Transverse colon (tissue), 4 donors: ENCODE measurements at regions not wholly inside any gene's neighbourhood (a gene's known extent, or its start where the extent isn't known, plus 50 kb on each side); places are given as distances from the start of the nearest gene placed in this dataset.
A peak's percentile ranks its signal among the peaks of the same experiment; 100 is the strongest.
"Not testable (repeated sequence)": the region's sequence is repeated elsewhere in the genome, so short reads cannot be mapped to it uniquely, and the experiment has no call there.

Source experiments
- DNase-seq: peaks from one replicate; pipeline ENCODE4 v3.0.0-alpha.2; 2019
- H3K27ac ChIP-seq, 4 donors: fragments of 200-600 bp; sonication (generic); 2 replicates each; pipeline ENCODE4 v1.5.1; 2016 to 2018; ENCODE audit warnings: inconsistent platforms in 4 of 4
- H3K27me3 ChIP-seq: fragments of 200-600 bp; sonication (generic); 2 replicates; pipeline ENCODE4 v1.5.1; 2017; ENCODE audit warnings: inconsistent platforms
- H3K36me3 ChIP-seq, 4 donors: fragments of 200-600 bp; sonication (generic); 2 replicates each; pipeline ENCODE4 v1.5.1; 2017 to 2019; ENCODE audit warnings: inconsistent platforms in 4 of 4
- H3K4me1 ChIP-seq, 4 donors: fragments of 200-600 bp; sonication (generic); 2 replicates each; pipeline ENCODE4 v1.5.1; 2017 to 2020; ENCODE audit warnings: inconsistent platforms in 4 of 4
- H3K4me3 ChIP-seq, 4 donors: fragments of 200-600 bp; sonication (generic); 1 replicate in 1 of 4; 2 replicates in 3 of 4; pipeline versions ENCODE4 v1.5.1 to v1.6.1; 2017 to 2019; ENCODE audit warnings: inconsistent platforms in 4 of 4
- H3K9me3 ChIP-seq, 2 donors: fragments of 200-600 bp; sonication (generic); 2 replicates each; pipeline ENCODE4 v1.5.1; 2017 to 2019; ENCODE audit warnings: inconsistent platforms in 2 of 2
- EP300 ChIP-seq: sonication (generic); formaldehyde crosslinking; IDR thresholded peaks from one replicate; pipeline ENCODE4 v1.6.1; 2017; ENCODE audit warnings: antibody characterized with exemption, low read depth
- POLR2A ChIP-seq: fragments of 450-650 bp; IDR thresholded peaks from one replicate; pipeline ENCODE4 v1.6.1; 2016; ENCODE audit warnings: antibody characterized with exemption, mild to moderate bottlenecking, moderate library complexity
- POLR2AphosphoS5 ChIP-seq, 3 donors: sonication (generic); formaldehyde crosslinking; IDR thresholded peaks; one replicate each; pipeline ENCODE4 v1.6.1; 2016; ENCODE audit warnings: antibody characterized with exemption in 3 of 3
- WGBS, 2 donors: methylation state at CpG; one replicate each; pipeline ENCODE4 v1.1.5; 2018; ENCODE audit warnings: low coverage in 1 of 2; 5-methylcytosine and 5-hydroxymethylcytosine counted together
- in situ Hi-C, 4 donors: fragments of 200-750 bp; cut with MboI; loops; one replicate each; pipeline versions ENCODE4 v1.15.0 to v1.15.1; 2017; ENCODE audit warnings: low sequenced_read_pairs in 3 of 4, low pct_ligation_motif_present in 1 of 4, low pct_unique_long_range_greater_than_20kb in 1 of 4
- intact Hi-C: fragments of 100-400 bp; cut with DNase I; formaldehyde crosslinking; loops from one replicate; pipeline ENCODE4 v1.15.1; 2023; ENCODE audit warnings: low total_unique reads
- TF ChIP-seq, protein P1 (sequence below), 5 experiments: fragments of 200-600 bp in 3 of 5; fragments of 450-650 bp in 2 of 5; sonication (generic) in 3 of 5; IDR thresholded peaks; 1 replicate in 2 of 5; 2 replicates in 3 of 5; pipeline ENCODE4 v1.5.1; 2016 to 2017; ENCODE audit warnings: antibody characterized with exemption in 5 of 5, inconsistent platforms in 3 of 5, mild to moderate bottlenecking in 2 of 5, moderate library complexity in 1 of 5

GRCh38 chr4:170214101-170214500 is 124.3 kb upstream of the AADAT start:
- intact Hi-C loops = no loop called here
- H3K4me1 ChIP-seq = no peaks in the 10 kb centered on the region
- 84% methylated on average over 1 of the region's 1 CpG; no CpG with 5 or more reads in 1 of the 2 donors for WGBS, 2 donors
- H3K4me3 ChIP-seq = no peak overlapping the region
- H3K36me3 ChIP-seq = no peaks in the 10 kb centered on the region
- H3K9me3 ChIP-seq = peaks cover 0 to 2% of the 10 kb centered on the region in 2 donors
- no peaks in the 10 kb centered on the region for H3K27me3 ChIP-seq
- TF ChIP-seq POLR2AphosphoS5 (IDR thresholded peaks at IDR 0.05) (no peak), EP300 (no peak), POLR2A (no peak)
- TF ChIP-seq, protein P1, sequence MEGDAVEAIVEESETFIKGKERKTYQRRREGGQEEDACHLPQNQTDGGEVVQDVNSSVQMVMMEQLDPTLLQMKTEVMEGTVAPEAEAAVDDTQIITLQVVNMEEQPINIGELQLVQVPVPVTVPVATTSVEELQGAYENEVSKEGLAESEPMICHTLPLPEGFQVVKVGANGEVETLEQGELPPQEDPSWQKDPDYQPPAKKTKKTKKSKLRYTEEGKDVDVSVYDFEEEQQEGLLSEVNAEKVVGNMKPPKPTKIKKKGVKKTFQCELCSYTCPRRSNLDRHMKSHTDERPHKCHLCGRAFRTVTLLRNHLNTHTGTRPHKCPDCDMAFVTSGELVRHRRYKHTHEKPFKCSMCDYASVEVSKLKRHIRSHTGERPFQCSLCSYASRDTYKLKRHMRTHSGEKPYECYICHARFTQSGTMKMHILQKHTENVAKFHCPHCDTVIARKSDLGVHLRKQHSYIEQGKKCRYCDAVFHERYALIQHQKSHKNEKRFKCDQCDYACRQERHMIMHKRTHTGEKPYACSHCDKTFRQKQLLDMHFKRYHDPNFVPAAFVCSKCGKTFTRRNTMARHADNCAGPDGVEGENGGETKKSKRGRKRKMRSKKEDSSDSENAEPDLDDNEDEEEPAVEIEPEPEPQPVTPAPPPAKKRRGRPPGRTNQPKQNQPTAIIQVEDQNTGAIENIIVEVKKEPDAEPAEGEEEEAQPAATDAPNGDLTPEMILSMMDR (IDR thresholded peaks at IDR 0.05) = no peak
- DNase-seq = no peak
- in situ Hi-C loops = no loop called here
- no peak overlapping the region for H3K27ac ChIP-seq

DNA sequence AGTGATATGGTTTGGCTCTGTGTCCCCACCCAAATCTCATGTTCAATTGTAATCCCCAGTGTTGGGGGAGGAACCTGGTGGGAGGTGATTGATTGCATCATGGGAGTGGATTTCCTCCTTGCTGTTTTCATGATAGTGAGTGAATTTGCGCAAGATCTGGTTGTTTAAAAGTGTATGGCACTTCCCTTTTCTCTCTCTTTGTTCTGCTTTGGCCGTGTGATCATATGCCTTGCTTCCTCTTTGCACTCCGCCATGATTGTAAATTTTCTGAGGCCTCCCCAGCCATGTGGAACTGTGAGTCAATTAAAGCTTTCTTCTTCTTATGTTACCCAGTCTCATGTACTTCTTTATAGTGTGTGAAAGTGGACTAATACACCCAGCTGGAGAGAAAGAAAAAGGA is 113.0 kb upstream of the AADAT start:
- peaks cover 0 to 3% of the 10 kb centered on the region in 2 donors for H3K9me3 ChIP-seq
- no peaks in the 10 kb centered on the region for H3K27me3 ChIP-seq
- no peak overlapping the region for H3K27ac ChIP-seq
- TF ChIP-seq, protein P1 (IDR thresholded peaks at IDR 0.05) = no peak
- TF ChIP-seq EP300 = no peak
- no peak for TF ChIP-seq POLR2AphosphoS5 (IDR thresholded peaks at IDR 0.05)
- no peak for TF ChIP-seq POLR2A
- in situ Hi-C loops (no loop called here), intact Hi-C loops (no loop called here)
- H3K36me3 ChIP-seq = no peaks in the 10 kb centered on the region
- no peak overlapping the region for H3K4me3 ChIP-seq
- DNase-seq = no peak
- no peaks in the 10 kb centered on the region for H3K4me1 ChIP-seq
- WGBS, 2 donors = 56 to 76% methylated on average over 3 of the region's 3 CpGs

- 54 to 63% methylated on average over 1 of the region's 1 CpG for WGBS, 2 donors
- H3K27me3 ChIP-seq = no peaks in the 10 kb centered on the region
- no peak overlapping the region for H3K4me3 ChIP-seq
- H3K9me3 ChIP-seq = peaks cover 0 to 3% of the 10 kb centered on the region in 2 donors
- H3K27ac ChIP-seq = no peak overlapping the region
- H3K36me3 ChIP-seq = no peaks in the 10 kb centered on the region
- no peak for DNase-seq
- no peak for TF ChIP-seq EP300
- TF ChIP-seq, protein P1 (IDR thresholded peaks at IDR 0.05) = peak in 3 of 5 experiments; percentile 15 to 33 (median 30)
- TF ChIP-seq POLR2A = no peak
- no peak for TF ChIP-seq POLR2AphosphoS5 (IDR thresholded peaks at IDR 0.05)
- intact Hi-C loops (no loop called here), in situ Hi-C loops (no loop called here)
- no peaks in the 10 kb centered on the region for H3K4me1 ChIP-seq
Observed at GRCh38 chr4:170198747-170199146, 109.0 kb upstream of the AADAT start.

DNA sequence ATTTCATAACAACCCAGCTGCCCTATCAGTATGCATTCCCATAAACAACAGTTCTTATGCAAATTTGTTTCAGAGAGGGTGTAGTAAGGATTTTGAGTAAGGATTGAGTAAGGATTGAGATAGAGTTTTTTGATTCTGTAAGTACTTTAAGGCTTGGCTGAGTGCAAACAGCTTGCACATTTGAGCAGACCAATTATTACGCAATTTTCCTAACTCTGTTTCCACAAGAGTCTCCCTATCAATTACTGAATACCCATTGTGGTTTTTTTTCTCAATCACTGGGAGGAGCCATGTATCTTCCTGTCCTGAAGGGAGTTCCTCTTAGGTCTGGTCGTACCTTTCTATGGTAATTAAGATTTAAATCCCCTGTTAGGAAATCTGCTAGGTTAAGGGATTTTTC is 105.0 kb upstream of the AADAT start:
- intact Hi-C loops, in situ Hi-C loops: not testable (repeated sequence)
- WGBS, 2 donors = 59 to 71% methylated on average over 2 of the region's 2 CpGs

DNA sequence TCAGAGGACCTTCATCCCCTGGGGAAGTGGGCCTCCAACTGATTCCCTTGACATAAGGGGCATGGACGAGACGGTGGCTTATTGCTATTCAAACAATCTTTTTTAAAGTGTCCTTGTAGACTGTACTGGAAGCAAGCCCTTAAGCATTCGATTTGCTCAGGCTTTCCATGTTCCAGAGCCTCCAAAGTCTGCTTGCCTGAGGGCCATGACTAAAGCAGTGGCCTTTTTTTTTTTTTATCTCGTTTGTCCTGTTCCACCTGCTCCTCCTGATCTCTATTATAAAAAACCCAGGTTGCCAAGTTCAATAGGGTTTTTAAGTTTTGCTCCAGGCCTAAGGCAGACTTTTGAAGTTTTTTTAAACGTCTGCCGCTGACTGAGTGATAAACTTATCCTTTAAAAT is 103.7 kb upstream of the AADAT start:
- Histone ChIP-seq H3K27me3 (no peaks in the 10 kb centered on the region), H3K27ac (no peak overlapping the region), H3K36me3 (no peaks in the 10 kb centered on the region), H3K4me1 (no peaks in the 10 kb centered on the region), H3K4me3 (no peak overlapping the region), H3K9me3 (no peaks in the 10 kb centered on the region)
- 45 to 58% methylated on average over 6 of the region's 6 CpGs for whole genome bisulfite sequencing, 2 donors
- intact Hi-C loops (no loop called here), in situ Hi-C loops (no loop called here)
- DNase-seq = no peak
- TF ChIP-seq POLR2AphosphoS5 (IDR thresholded peaks at IDR 0.05) (no peak), POLR2A (no peak), EP300 (no peak)
- TF ChIP-seq, protein P1 (IDR thresholded peaks at IDR 0.05) = no peak

More for the DNA sequence above, 105.0 kb upstream of the AADAT start:
- H3K27ac ChIP-seq, DNase-seq, H3K4me3 ChIP-seq, H3K27me3 ChIP-seq, H3K36me3 ChIP-seq, H3K4me1 ChIP-seq, H3K9me3 ChIP-seq: not testable (repeated sequence)
